ENCODE measurements at regions not wholly inside any gene's neighbourhood (a gene's known extent, or its start where the extent isn't known, plus 50 kb on each side); places are given as distances from the start of the nearest gene placed in this dataset.

DNA sequence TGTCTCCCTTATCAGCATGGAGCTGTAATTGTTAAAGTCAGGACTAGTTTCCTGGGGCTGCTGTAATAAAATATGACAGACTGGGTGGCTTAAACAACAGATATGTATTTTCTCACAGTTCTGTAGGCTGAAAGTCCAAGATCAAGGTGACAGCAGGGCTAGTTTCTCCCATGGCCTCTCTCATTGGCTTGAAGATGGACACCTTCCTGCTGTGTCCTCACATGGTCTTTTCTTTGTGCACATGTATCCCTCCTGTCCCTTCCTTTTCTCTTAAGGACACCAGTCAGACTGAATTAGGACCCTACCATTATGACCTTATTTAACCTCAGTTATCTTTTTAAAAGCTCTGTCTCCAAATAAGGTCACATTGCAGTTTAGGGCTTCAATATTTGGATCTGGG is 700.5 kb upstream of the MEF2C start:
- TF ChIP-seq, protein P1, sequence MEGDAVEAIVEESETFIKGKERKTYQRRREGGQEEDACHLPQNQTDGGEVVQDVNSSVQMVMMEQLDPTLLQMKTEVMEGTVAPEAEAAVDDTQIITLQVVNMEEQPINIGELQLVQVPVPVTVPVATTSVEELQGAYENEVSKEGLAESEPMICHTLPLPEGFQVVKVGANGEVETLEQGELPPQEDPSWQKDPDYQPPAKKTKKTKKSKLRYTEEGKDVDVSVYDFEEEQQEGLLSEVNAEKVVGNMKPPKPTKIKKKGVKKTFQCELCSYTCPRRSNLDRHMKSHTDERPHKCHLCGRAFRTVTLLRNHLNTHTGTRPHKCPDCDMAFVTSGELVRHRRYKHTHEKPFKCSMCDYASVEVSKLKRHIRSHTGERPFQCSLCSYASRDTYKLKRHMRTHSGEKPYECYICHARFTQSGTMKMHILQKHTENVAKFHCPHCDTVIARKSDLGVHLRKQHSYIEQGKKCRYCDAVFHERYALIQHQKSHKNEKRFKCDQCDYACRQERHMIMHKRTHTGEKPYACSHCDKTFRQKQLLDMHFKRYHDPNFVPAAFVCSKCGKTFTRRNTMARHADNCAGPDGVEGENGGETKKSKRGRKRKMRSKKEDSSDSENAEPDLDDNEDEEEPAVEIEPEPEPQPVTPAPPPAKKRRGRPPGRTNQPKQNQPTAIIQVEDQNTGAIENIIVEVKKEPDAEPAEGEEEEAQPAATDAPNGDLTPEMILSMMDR (IDR thresholded peaks at IDR 0.05), result no peak
- TF ChIP-seq ZFX (IDR thresholded peaks at IDR 0.05; ENCODE audit: borderline replicate concordance), result no peak
